Skeletal muscle satellite cell (primary cell): ENCODE measurements at regions not wholly inside any gene's neighbourhood (a gene's known extent, or its start where the extent isn't known, plus 50 kb on each side); places are given as distances from the start of the nearest gene placed in this dataset.

Experiments used
- H3K27me3 ChIP-seq: 2 replicates; pipeline ENCODE4 v1.7.0; 2013; ENCODE audit warnings: low read length; ENCODE audit not compliant: control insufficient read depth, insufficient read depth
- H3K36me3 ChIP-seq: 2 replicates; pipeline ENCODE4 v1.7.0; 2013; ENCODE audit warnings: mild to moderate bottlenecking, control low read depth, low read length; ENCODE audit not compliant: insufficient read depth
- H3K4me1 ChIP-seq: 2 replicates; pipeline ENCODE4 v1.7.0; 2013; ENCODE audit warnings: low read length; ENCODE audit not compliant: control insufficient read depth, insufficient read depth
- H3K4me2 ChIP-seq: 2 replicates; pipeline ENCODE4 v1.7.0; 2013; ENCODE audit warnings: mild to moderate bottlenecking, low read length
- H3K4me3 ChIP-seq: 2 replicates; pipeline ENCODE4 v1.7.0; 2013; ENCODE audit warnings: low read length
- H3K9ac ChIP-seq: 2 replicates; pipeline ENCODE4 v1.7.0; 2013; ENCODE audit warnings: mild to moderate bottlenecking, low read depth, low read length, moderate library complexity
- H3K9me3 ChIP-seq: replicated peaks from 2 replicates; pipeline ENCODE4 v1.7.0; 2013; ENCODE audit warnings: mild to moderate bottlenecking, control low read depth, low read length

DNA sequence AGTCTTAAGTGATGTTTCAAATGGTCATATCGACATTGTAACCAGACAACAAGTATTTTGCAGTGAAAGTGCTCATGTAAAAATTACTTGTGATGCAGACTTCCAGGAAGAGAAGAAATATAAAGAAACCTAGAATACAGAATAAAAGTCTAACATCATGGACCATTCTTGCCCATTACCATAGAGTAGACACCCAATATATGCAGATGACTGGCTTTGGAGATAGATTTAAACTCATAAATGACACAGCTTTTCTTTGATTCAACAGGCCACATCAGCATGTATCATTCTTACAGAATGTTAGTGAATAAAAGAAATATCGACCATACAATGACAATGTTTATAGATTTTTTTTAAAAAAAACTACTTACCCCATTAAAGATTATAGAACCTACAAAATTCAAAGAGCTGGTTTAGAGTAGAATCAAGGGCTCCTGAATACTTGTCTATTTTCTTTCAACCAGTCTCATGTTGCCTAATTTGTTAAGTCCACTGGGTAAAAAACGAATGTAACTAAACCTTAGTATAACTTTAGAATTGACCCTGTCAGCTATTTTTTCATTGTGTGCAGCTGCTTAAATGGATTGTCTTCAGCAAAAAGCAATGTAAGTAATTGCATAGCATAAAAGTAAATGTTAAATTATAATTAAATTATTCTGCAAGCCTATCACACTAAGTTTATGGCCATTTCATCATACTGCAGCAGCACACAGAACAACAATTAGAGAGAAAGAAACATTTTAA, 268.7 kb upstream of the AGTR1 start:
- no peaks in the 10 kb centered on the region for H3K9me3 ChIP-seq
- H3K9ac ChIP-seq, result no peak overlapping the region
- no peaks in the 10 kb centered on the region for H3K27me3 ChIP-seq
- no peak overlapping the region for H3K4me3 ChIP-seq
- H3K4me1 ChIP-seq, result no peaks in the 10 kb centered on the region
- no peak overlapping the region for H3K4me2 ChIP-seq
- H3K36me3 ChIP-seq, result no peaks in the 10 kb centered on the region

DNA sequence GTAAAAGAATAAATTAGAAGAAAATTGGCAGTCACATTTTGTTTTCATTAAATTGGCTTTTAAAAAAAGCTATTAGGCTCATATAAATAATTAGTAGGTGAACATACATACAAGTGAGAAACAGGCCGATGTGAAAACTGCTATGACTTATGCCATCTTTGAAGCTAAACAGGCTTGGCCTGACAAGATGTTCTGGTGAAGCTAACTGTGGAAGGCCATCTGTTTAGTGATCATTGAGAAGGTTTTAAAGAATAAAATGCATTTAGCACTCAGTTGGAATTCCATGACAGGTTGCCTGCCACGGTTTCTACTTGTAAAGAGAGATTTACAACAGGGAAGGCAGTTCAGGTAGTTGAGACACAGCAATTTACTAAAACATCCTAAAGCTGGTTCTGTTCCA, 264.0 kb upstream of the AGTR1 start:
- H3K4me2 ChIP-seq, result no peak overlapping the region
- no peaks in the 10 kb centered on the region for H3K4me1 ChIP-seq
- no peaks in the 10 kb centered on the region for H3K27me3 ChIP-seq
- H3K36me3 ChIP-seq, result no peaks in the 10 kb centered on the region
- H3K4me3 ChIP-seq, result no peak overlapping the region
- H3K9ac ChIP-seq, result no peak overlapping the region
- no peaks in the 10 kb centered on the region for H3K9me3 ChIP-seq

DNA sequence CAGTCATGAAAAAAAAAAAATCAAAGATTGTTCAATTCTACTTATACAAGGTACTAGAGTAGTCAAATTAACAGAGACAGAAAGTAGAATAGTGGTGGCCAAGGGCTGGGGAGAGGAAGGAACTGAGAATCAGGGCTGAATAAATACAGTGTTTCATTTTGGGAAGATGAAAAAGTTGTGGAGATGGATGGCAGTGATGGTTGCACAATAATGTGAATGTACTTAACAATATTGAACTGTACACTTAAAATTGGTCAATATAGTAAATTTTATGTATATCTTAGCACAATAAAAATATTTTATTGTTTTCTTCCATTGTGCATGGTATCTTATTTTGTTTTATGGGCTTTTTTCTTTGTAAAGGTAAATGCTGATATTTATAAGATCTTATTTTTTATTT, 262.2 kb upstream of the AGTR1 start:
- H3K36me3 ChIP-seq, result no peaks in the 10 kb centered on the region
- no peak overlapping the region for H3K4me3 ChIP-seq

DNA sequence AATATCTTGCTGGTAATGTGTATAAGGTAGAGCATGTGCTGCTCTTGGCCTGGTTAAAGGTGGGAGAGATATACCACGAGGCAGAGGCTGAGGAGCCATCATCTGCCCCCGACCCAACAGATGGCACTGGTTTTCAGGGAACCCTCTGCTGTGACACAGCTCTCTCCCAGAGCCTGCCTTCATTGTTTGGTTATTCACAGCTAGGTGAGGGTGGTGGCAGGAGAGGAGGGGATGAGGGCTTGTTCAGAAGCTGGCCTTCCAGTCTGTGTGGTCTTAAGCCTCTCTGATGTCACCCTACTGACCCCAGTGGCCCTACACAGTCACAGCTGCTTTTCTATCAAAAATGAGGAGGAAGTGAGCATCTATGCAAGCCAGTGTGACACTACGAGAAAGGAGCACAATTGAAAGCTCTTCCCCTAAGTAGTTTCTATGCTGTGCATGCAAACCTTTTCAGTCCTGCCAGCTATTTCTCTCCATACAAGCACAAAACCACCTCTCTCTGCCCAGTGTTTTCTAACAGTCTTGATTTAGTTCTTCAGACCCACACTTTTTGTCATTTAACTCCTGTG, 258.4 kb upstream of the AGTR1 start:
- H3K4me2 ChIP-seq, result no peak overlapping the region
- H3K4me1 ChIP-seq, result no peaks in the 10 kb centered on the region
- H3K4me3 ChIP-seq, result no peak overlapping the region
- no peaks in the 10 kb centered on the region for H3K9me3 ChIP-seq
- no peaks in the 10 kb centered on the region for H3K27me3 ChIP-seq
- no peaks in the 10 kb centered on the region for H3K36me3 ChIP-seq
- H3K9ac ChIP-seq, result no peak overlapping the region

More for the DNA sequence above, 262.2 kb upstream of the AGTR1 start:
- no peak overlapping the region for H3K4me2 ChIP-seq
- no peaks in the 10 kb centered on the region for H3K9me3 ChIP-seq
- H3K4me1 ChIP-seq, result no peaks in the 10 kb centered on the region
- H3K27me3 ChIP-seq, result no peaks in the 10 kb centered on the region
- no peak overlapping the region for H3K9ac ChIP-seq

DNA sequence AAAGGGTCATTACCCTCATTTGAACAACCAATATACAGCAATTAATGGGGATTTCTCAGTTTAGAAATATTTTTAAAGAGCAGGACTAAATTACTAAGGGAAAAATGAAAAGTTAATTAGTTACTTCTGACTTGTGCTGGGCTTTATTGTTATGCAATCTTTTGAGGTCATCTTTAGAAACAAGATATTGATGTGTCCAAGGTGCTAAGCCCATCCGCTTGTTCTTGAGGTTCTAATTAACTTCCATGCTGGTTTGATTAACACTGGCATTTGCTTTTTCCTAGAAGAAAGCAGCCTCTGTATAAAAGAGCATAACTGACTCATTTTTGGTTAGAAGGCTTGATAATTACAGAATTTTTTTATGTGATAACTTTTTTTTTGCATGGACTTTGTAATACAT, 256.5 kb upstream of the AGTR1 start:
- no peak overlapping the region for H3K4me2 ChIP-seq
- no peak overlapping the region for H3K4me3 ChIP-seq
- H3K27me3 ChIP-seq, result no peaks in the 10 kb centered on the region
- no peaks in the 10 kb centered on the region for H3K36me3 ChIP-seq
- no peaks in the 10 kb centered on the region for H3K4me1 ChIP-seq
- H3K9ac ChIP-seq, result no peak overlapping the region
- H3K9me3 ChIP-seq, result no peaks in the 10 kb centered on the region

DNA sequence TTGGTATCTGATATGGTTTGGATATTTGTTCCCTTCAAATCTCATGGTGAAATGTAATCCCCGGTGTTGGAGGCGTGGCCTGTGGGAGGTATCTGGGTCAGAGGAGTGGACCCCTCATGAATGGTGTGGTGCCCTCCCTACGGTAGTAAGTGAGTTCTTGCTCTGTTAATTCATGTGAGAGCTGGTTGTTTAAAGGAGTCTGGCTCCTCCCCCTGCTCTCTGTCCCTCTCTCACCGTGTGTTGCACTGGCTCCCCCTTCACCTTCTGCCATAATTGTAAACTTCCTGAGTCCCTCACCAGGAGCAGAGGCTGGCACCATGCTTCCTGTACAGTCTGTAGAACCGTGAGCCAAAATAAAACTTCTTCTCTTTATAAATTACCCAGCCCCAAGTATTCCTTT, 246.9 kb upstream of the AGTR1 start:
- no peak overlapping the region for H3K4me2 ChIP-seq
- H3K4me3 ChIP-seq, result no peak overlapping the region
- H3K9me3 ChIP-seq, result no peaks in the 10 kb centered on the region
- no peaks in the 10 kb centered on the region for H3K4me1 ChIP-seq
- H3K36me3 ChIP-seq, result no peaks in the 10 kb centered on the region
- H3K27me3 ChIP-seq, result no peaks in the 10 kb centered on the region
- H3K9ac ChIP-seq, result no peak overlapping the region

DNA sequence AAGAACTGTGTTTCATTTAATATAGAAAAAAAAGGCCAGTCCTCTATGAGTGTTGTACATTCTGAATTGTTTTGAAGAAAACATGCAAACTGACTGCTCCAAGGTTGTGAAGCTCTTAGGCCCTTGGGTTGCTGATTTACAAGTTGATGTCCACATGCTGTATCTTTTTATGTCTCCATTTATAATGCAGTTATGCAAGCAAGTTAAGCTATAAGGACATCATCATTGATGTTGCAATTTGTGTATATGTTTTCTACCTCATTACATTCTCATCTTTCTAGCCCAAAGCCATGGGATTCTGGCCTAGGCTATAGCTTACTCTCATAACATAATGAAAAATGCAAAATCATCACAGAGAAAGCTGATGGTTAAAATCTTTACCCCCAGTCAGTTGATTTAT, 245.7 kb upstream of the AGTR1 start:
- no peaks in the 10 kb centered on the region for H3K27me3 ChIP-seq
- no peak overlapping the region for H3K4me3 ChIP-seq
- no peak overlapping the region for H3K4me2 ChIP-seq
- no peaks in the 10 kb centered on the region for H3K4me1 ChIP-seq
- no peak overlapping the region for H3K9ac ChIP-seq
- H3K9me3 ChIP-seq, result no peaks in the 10 kb centered on the region
- no peaks in the 10 kb centered on the region for H3K36me3 ChIP-seq

DNA sequence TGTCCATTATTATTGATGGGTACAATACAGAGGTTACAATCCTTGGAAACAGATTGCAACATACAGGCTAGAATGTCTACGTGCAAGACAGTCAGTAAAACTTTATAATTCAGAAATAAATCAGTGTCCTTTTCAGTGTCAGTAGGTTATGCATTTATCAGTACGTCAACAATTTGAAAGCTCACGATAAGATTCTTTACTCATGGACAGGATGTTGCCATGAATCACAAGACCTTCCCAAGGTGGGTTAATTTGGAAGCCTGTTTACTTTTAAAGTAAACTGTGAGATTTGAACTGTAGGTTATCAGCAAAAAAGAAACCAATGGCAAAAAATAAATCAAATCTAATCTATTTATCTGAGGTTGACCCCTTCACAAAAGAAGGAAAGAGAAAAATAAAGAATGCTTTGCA, 243.9 kb upstream of the AGTR1 start:
- Histone ChIP-seq H3K4me3 (no peak overlapping the region), H3K4me1 (no peaks in the 10 kb centered on the region), H3K9me3 (no peaks in the 10 kb centered on the region), H3K4me2 (no peak overlapping the region), H3K9ac (no peak overlapping the region), H3K36me3 (no peaks in the 10 kb centered on the region), H3K27me3 (no peaks in the 10 kb centered on the region)

DNA sequence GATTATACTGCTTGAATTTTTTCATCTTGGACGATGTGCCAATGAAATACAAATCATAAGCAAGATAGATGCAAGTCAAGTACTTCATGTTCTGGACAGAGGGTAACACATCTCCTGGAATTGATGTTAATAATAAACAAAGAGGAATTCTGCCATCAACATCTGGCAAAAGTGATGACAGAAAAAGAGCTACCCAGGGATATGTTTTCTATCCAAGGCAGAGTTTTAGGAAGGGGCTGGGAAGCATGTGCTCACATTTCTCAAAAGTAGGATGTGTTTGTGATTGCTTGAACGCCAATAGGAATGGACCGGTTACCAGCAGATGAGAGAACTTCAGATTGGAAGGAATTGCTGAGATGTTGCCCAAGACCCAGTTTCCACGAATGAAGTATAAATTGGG, 242.6 kb upstream of the AGTR1 start:
- Histone ChIP-seq H3K4me3 (no peak overlapping the region), H3K4me2 (no peak overlapping the region), H3K27me3 (no peaks in the 10 kb centered on the region), H3K4me1 (no peaks in the 10 kb centered on the region), H3K9ac (no peak overlapping the region), H3K36me3 (no peaks in the 10 kb centered on the region), H3K9me3 (no peaks in the 10 kb centered on the region)

DNA sequence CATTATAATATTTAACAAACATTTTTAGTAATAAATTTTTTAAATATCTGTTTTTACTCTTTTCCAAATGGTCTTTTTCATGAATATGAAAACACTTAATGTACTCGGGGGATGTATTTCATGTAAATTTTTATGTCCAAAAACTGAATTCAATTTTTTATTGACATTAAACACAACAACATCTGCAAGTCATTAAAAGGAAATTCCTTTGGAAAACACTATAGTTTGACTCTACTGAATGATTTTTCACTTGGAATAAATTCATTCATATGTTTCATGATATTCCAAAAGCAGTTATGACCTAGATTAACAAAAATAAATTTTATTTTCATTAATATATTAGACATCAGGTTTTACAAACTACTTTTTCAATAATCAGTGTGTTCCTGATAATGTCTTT, 239.8 kb upstream of the AGTR1 start:
- Histone ChIP-seq H3K27me3 (no peaks in the 10 kb centered on the region), H3K4me2 (no peak overlapping the region), H3K4me3 (no peak overlapping the region), H3K36me3 (no peaks in the 10 kb centered on the region), H3K9me3 (no peaks in the 10 kb centered on the region), H3K9ac (no peak overlapping the region), H3K4me1 (no peaks in the 10 kb centered on the region)

DNA sequence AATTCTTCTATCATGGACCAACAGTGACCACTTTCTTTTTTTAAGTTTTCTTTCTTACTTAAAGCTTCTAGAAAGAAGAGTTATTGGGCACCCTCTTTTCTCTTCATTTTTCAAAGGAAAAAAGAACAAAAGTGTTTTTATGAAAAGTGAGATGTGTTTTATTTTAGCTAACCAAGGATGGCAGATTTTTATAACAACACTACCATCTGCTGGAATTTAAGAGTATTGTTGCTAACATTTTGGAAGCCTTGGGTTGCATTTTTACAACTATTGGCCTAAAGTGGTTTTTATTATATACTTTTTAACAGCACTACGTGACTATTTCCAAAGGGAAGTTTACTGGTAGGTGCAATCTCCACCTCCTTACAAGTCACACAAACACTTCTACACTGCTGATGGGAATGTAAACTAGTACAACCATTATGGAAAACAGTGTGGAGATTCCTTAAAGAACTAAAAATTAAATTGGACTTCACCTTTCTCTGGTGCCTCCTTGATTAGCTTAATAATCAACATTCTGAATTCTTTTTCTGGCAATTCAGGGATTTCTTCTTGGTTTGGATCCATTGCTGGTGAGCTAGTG, 237.7 kb upstream of the AGTR1 start:
- Histone ChIP-seq H3K9me3 (no peaks in the 10 kb centered on the region), H3K27me3 (no peaks in the 10 kb centered on the region), H3K9ac (no peak overlapping the region), H3K4me3 (no peak overlapping the region), H3K4me1 (peaks cover 10% of the 10 kb centered on the region), H3K36me3 (no peaks in the 10 kb centered on the region), H3K4me2 (no peak overlapping the region)

DNA sequence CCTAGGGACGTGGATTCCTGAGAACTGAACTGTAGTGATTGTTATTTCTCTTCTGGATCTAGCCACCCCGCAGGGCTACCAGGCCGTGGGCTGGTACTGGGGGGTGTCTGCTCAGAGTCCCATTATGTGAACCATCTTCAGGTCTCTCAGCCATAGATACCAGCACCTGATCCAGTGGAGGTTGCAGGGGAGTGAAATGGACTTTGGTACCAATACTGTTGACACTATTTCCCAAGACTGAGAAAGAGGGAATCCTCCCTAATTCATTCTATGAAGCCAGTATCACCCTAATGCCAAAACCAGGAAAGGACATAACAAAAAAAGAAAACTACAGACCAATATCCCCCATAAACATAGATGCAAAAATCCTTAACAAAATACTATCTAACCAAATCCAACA, 237.0 kb upstream of the AGTR1 start:
- Histone ChIP-seq H3K27me3 (no peaks in the 10 kb centered on the region), H3K9me3 (no peaks in the 10 kb centered on the region), H3K4me3 (no peak overlapping the region), H3K4me1 (peaks cover 15% of the 10 kb centered on the region), H3K36me3 (no peaks in the 10 kb centered on the region), H3K4me2 (no peak overlapping the region), H3K9ac (no peak overlapping the region)
